ENCODE measurements at regions not wholly inside any gene's neighbourhood (a gene's known extent, or its start where the extent isn't known, plus 50 kb on each side); places are given as distances from the start of the nearest gene placed in this dataset.

GRCh38 chr20:41881466-41882046 lies 263.4 kb upstream of the CHD6 start:
- no peak for DNase-seq (ENCODE audit: low read depth)

DNA sequence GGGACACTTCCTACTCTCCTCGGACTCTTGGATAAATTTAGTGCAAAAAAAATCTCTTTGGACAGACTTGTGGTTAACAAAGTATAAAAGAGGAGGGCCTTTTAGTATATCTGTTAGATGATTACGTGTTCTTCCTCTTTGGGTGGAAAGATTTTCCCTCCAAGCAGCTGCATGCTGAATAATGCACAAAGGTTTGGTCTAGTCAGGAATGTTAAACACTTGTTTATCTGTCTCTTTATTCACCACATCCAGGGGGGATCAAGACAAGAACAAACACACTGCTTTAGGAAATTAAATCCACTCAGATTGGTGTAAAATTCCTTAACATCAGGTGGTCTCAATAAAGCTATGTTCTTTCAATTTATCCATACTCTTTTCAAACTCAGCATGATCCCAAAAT lies 260.9 kb upstream of the CHD6 start:
- no peak for DNase-seq (ENCODE audit: low read depth)

- no peak for DNase-seq (ENCODE audit: low read depth)
Observed at GRCh38 chr20:41877911-41878310, 259.7 kb upstream of the CHD6 start.

DNA sequence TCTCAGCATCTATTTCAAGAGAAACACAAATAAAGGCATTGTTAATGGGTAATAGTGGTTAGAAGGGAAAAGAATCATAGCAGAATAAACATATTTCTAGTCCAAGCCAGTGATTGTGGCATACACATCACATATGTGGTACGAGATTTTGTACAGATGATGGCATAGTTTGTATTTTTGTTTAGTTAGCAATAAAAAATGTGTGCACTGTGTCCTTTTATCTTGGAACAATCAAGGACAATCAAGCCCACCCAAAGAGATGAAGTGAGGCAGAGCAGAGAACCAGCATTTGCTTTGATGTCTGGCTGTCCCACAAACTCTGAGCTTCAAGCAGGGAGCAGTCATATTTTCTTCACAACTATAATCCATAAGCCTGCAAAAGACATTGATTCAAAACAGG lies 256.5 kb upstream of the CHD6 start:
- no peak for DNase-seq (ENCODE audit: low read depth)

GRCh38 chr20:41872930-41873329 lies 254.8 kb upstream of the CHD6 start:
- DNase-seq (ENCODE audit: low read depth) = no peak

DNA sequence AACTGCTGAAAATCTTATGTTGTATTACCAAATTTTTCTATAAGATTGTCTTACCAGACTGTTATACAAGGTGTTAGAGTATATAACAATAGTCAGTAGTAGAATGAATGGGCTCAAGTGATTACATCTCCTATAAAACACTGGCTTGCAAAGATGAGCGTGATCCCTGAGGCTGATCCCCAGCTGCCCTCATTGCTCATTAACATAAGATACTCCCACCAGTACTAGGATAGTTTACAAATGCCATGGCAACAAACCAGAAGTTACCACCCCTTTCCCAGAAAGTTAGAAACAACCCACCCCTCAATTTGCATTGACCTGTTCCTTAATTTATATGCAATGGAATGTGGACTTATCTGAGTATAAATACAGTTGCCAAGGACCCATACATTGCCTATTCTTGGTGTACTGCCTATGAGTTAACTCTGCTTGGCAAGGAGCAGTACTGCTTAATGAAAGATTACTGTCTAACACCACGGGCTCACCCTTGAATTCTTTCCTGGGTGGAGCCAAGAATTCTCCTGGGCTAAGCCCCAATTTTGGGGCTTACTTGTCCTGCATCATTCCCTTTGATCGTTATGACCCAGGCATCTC lies 252.8 kb upstream of the CHD6 start:
- no peak for DNase-seq (ENCODE audit: low read depth)

DNA sequence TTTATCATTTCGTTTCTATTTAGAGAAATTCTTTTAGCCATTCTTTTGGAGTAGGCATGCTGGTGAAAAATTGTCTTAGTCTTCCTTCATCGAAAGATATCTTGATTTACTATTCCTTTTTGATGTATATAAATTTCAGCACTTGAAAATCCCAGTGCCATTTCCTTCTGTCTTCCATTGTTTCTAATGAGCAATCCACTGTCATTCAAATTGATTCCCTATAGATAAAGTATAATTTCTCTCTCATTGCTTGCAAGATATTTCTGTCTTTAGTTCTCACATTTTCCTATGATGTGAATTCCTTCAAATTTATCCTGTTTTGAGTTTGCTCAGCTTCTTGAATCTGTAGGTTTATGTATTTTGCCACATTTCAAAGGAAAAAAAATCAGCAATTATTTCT lies 251.1 kb upstream of the CHD6 start:
- DNase-seq (ENCODE audit: low read depth) = no peak

DNA sequence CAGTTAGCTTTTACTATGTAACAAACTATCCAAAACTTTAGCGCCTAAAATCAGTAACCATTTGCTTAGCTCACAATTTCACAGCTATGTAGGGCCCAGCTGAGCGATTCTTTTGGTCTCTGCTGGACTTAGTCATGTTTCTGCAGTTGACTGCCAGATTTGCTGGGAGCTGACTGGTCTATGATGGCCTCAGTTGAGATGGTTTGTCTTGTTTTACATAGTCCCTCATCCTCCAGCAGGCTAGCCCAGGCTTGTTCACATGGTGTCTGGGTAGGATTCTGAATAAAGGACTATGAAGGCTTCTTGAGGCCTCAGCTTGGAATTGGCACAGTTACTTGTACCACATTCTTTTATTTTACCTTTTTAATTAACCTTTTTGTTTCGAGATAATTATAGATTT lies 247.8 kb upstream of the CHD6 start:
- no peak for DNase-seq (ENCODE audit: low read depth)

- DNase-seq (ENCODE audit: low read depth) = no peak
Observed at GRCh38 chr20:41862476-41862875, 244.3 kb upstream of the CHD6 start.

DNA sequence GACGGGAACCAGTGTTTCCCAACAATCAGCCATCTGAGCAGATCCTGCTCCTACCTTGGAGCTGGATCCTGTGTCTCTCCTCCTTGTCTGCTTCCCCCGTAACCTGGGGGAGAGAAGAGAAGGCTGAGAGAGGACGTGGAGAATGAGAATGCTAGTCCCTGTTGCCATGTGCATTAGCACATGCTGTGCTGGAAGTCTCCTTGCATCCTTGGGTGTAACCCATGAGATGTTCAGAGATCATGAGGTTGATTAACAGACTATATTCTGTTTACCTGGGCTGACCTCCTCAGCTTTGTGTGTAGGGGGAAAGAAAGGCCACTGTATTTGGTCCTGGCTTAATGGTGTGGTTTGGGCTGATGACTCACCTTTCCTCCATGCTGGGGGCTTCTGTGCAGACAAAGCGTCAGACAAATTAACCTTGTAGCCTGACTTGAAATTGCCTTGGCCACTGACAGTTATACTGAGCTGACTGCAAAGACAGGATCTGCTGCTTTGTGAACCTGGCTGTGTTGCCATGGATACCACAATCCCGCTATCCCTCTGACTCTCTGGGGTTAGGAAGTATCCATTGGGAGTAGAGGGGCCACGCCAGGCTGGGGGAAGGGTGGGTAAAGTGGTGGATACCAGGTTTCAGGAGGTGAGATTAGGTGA lies 243.7 kb upstream of the CHD6 start:
- DNase-seq (ENCODE audit: low read depth) = no peak

DNA sequence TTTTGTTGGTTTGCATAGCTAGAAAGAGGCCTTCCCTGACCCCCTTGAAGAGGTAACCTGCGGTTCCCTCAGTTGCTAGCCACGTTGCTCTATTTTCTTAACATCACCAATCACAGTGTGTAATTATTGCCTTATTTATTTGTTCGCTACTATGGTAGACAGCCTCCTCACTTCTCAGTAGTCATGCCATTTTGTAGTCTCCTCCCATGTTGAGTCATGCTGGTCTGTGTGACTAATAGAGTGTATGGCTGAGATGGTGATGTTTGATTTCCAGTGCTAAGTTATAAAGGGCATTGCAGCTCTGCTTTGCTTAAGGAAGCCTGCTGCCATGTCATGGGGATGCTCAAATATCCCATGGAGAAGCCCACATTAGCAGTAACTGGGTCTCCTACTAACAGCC lies 236.6 kb upstream of the CHD6 start:
- DNase-seq (ENCODE audit: low read depth) = no peak

GRCh38 chr20:41853806-41854205 lies 235.6 kb upstream of the CHD6 start:
- no peak for DNase-seq (ENCODE audit: low read depth)

- DNase-seq (ENCODE audit: low read depth) = no peak
Observed at GRCh38 chr20:41848180-41848579, 230.0 kb upstream of the CHD6 start.

DNA sequence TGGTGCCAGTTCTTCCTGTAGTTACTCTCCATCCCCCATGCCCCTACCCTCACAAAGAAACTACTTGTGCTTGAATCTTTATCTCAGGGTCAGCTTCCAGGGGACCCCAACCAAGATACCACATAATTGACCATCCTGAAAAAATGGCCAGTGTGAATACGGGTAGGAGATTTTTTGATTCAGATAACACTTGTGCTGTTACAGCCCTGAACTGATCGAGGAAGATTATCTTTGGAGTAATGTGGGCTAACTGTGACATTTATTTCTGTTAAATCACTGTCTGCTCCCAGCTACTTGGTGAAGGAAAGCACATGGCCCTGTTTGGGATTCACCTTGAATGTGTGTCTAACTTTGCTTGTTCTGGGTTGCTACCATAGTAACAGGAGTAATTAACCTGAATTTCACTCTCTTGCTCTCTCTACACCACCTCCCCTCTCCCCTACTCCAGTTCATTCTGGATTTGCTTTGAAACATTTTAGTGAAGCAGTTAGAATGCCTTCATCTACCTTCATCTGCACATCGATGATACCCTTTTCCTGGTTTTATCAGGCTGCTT lies 219.6 kb upstream of the CHD6 start:
- DNase-seq (ENCODE audit: low read depth) = no peak

DNA sequence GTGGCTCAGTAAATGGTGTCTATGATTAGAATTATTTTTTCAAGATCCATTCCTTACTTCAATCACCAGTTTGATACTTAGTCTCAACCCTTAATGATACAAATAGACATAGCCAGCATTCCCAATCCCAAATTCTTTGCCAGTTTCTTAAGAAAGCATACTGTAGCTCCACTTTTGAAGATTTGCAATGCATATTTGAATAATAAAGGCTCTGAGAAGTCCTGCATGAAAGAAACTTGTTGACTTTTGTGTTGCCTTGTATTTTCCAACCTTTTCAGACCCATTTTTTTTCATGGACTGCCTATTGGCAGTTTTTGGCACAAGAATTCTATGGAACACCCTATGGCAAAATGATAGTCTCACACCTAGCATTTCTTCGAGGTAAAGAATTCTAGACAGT lies 215.6 kb upstream of the CHD6 start:
- no peak for DNase-seq (ENCODE audit: low read depth)

GRCh38 chr20:41830702-41831101 lies 212.5 kb upstream of the CHD6 start:
- DNase-seq (ENCODE audit: low read depth) = no peak

- DNase-seq (ENCODE audit: low read depth) = no peak
Observed at GRCh38 chr20:41819436-41819835, 201.3 kb upstream of the CHD6 start.

DNA sequence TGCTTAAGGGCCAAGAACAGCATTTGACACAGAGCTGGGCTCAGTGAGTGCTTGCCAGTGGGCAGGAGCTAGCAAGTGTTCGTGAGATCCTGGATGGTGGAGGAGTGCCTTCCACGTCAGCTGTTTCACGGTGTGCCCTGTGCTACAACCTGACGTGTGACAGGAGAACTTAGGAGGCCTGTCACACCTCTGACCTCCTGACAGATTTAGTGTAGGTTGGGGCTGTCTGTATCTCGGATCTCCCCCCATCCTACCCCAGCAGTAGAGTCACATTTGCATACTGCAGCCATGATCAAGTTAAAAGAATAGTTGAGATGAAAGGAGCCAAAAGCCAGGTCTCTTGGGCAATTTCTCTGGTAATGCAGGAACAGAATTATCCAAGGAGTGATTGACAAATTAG lies 200.8 kb upstream of the CHD6 start:
- no peak for DNase-seq (ENCODE audit: low read depth)

DNA sequence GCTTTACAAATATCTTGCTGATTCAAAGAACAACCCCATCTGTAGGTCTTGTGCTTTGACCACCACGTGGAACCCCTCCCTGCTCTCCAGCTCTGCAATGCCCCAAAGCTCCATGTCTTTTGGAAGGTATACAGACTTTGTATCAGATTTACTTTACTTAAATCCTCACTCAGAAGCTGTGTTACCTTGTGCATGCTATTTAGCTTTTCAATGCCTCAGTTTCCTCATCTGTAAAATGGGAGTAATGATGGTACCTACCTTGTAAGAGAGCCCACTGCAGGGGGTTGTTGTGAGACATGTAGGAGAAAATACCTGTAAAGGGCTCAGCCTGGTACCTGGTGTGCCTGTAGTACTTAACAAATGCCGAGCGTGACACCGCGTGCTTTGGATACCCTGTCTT lies 200.2 kb upstream of the CHD6 start:
- no peak for DNase-seq (ENCODE audit: low read depth)

DNA sequence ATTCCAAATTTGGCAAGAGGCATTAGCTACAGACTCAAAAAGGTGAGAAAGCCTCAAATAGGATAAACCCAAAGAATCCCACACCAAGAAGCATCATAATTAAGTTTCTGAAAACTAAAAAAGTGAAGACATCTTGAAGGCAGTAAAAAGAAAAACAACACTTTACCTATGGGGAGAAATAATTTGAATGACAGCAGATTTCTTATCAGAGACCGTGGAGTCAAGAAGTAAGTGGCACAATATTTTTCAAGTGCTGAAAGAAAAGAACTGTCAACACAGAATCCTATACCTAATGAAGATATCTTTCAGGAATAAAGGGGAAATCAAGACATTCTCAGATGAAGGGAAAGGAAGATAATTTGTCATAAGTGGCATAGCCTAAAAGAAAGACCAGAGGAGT lies 193.3 kb upstream of the CHD6 start:
- DNase-seq (ENCODE audit: low read depth) = no peak

DNA sequence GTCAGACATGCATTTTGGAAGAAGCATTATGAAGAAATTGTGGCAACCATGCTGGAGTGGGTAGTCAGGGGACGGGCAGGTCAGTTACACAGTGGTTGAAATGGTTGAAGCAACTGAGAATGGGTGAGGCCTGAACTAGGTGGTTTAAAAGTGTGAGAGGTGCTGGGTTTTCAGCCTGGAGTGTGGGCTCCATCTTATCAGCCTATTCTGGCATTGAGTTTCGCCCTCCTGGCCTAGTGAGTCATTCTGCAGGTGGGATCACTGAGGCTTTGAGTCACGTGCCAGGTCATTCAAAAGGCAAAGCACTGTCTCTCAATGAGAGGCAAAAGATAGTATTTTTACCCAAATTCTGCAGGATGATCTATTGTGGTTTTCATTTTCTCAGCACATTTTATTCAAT lies 181.9 kb upstream of the CHD6 start:
- no peak for DNase-seq (ENCODE audit: low read depth)

DNA sequence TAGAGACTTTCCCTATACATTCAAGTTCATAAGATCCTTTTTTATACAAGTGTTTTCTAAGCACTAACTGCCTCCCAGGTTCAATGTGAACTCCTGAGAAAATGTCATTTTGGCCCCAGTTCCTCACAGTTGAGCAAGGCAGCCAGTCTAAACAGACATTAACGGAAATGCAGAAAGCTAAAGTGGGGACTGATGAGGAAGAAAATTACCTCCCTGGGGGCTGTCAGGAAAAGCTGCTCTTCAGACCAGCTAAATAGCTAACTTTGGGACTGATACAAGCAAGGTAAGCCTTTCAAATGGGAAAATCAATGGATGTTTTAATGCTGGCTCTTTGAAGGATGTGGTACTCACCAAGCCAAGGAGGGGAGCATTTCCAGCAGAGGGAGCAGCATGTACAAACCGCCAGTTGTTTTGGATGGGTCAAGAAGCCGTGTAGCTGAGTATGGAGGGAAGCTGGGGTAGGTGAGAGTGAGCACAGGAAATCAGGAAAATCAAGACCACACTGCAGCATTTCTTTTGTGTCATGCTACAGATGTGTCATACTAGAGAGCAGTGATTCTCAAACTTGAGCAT lies 180.8 kb upstream of the CHD6 start:
- no peak for DNase-seq (ENCODE audit: low read depth)

GRCh38 chr20:41786158-41786557 lies 168.0 kb upstream of the CHD6 start:
- DNase-seq (ENCODE audit: low read depth) = no peak
